Brain microvascular endothelial cell (primary cell): ENCODE measurements at regions not wholly inside any gene's neighbourhood (a gene's known extent, or its start where the extent isn't known, plus 50 kb on each side); places are given as distances from the start of the nearest gene placed in this dataset.
"Not testable (repeated sequence)": the region's sequence is repeated elsewhere in the genome, so short reads cannot be mapped to it uniquely, and the experiment has no call there.

Source experiments
- DNase-seq: peaks from one replicate; pipeline ENCODE4 v3.0.0-alpha.2; 2020
- H3K27ac ChIP-seq: fragments of 250-450 bp; sonication (Bioruptor Pico); 2 replicates; pipeline ENCODE4 v1.5.1; 2020; ENCODE audit warnings: mild to moderate bottlenecking, moderate library complexity
- H3K27me3 ChIP-seq: fragments of 250-450 bp; sonication (Bioruptor Pico); replicated peaks from 2 replicates; pipeline ENCODE4 v1.5.1; 2020; ENCODE audit warnings: mild to moderate bottlenecking
- H3K36me3 ChIP-seq: fragments of 250-450 bp; sonication (Bioruptor Pico); replicated peaks from 2 replicates; pipeline ENCODE4 v1.5.1; 2020; ENCODE audit warnings: mild to moderate bottlenecking
- H3K4me3 ChIP-seq: 2 replicates; pipeline ENCODE4 v1.5.1; 2011; ENCODE audit warnings: low read depth, mild to moderate bottlenecking, control low read depth, low read length, moderate library complexity
- CTCF ChIP-seq: IDR thresholded peaks from 2 replicates; pipeline ENCODE4 v1.5.1; 2011; ENCODE audit warnings: low read depth, mild to moderate bottlenecking, moderate library complexity, low read length, control low read depth, inconsistent platforms; ENCODE audit errors: missing control alignments
- in situ Hi-C: cut with HindIII; loops from 2 replicates; pipeline ENCODE4 v1.10.0; 2017; ENCODE audit warnings: low sequenced_read_pairs, low pct_ligation_motif_present

GRCh38 chr4:181877329-181877848 is 365.8 kb upstream of the TENM3 start:
- H3K27me3 ChIP-seq: no peaks in the 10 kb centered on the region
- no peak overlapping the region for H3K27ac ChIP-seq
- no peak for TF ChIP-seq CTCF
- in situ Hi-C loops: no loop called here
- H3K4me3 ChIP-seq: no peak overlapping the region
- H3K36me3 ChIP-seq: no peaks in the 10 kb centered on the region
- DNase-seq: peak; percentile 5

- Histone ChIP-seq H3K27ac (no peak overlapping the region), H3K36me3 (no peaks in the 10 kb centered on the region), H3K27me3 (no peaks in the 10 kb centered on the region), H3K4me3 (no peak overlapping the region)
- no peak for TF ChIP-seq CTCF
- no peak for DNase-seq
- in situ Hi-C loops: no loop called here
Measured at GRCh38 chr4:181890031-181890430, 353.2 kb upstream of the TENM3 start.

- in situ Hi-C loops: no loop called here
- no peaks in the 10 kb centered on the region for H3K27me3 ChIP-seq
Measured at GRCh38 chr4:181890911-181891310, 352.3 kb upstream of the TENM3 start.

GRCh38 chr4:181896614-181897013 is 346.6 kb upstream of the TENM3 start:
- no peak for TF ChIP-seq CTCF
- H3K36me3 ChIP-seq: no peaks in the 10 kb centered on the region
- H3K27ac ChIP-seq: no peak overlapping the region
- H3K4me3 ChIP-seq: no peak overlapping the region
- H3K27me3 ChIP-seq: no peaks in the 10 kb centered on the region
- DNase-seq: no peak
- in situ Hi-C loops: no loop called here

More at GRCh38 chr4:181890911-181891310, 352.3 kb upstream of the TENM3 start:
- Histone ChIP-seq H3K4me3 (no peak overlapping the region), H3K27ac (no peak overlapping the region), H3K36me3 (no peaks in the 10 kb centered on the region)
- DNase-seq: no peak
- TF ChIP-seq CTCF: no peak

- Histone ChIP-seq H3K36me3 (no peaks in the 10 kb centered on the region), H3K27me3 (no peaks in the 10 kb centered on the region), H3K27ac (no peak overlapping the region), H3K4me3 (no peak overlapping the region)
- no peak for TF ChIP-seq CTCF
- peak; percentile 50 for DNase-seq
- in situ Hi-C loops: no loop called here
Measured at GRCh38 chr4:181897935-181898334, 345.3 kb upstream of the TENM3 start.

GRCh38 chr4:181902404-181902803 is 340.8 kb upstream of the TENM3 start:
- H3K27me3 ChIP-seq, DNase-seq, H3K4me3 ChIP-seq, H3K27ac ChIP-seq, in situ Hi-C loops, H3K36me3 ChIP-seq: not testable (repeated sequence)
